H9 (cell line): ENCODE measurements at regions not wholly inside any gene's neighbourhood (a gene's known extent, or its start where the extent isn't known, plus 50 kb on each side); places are given as distances from the start of the nearest gene placed in this dataset.

Experiments
- DNase-seq: peaks from one replicate; pipeline ENCODE4 v3.0.0-alpha.2; 2017
- H2AFZ ChIP-seq: one replicate; pipeline ENCODE4 v1.6.1; 2013; ENCODE audit warnings: mild to moderate bottlenecking, low read length, control low read depth, moderate library complexity
- H2AK5ac ChIP-seq: 2 replicates; pipeline ENCODE4 v1.6.1; 2013; ENCODE audit warnings: low read length, control low read depth, mixed read lengths; ENCODE audit not compliant: insufficient read length
- H2BK120ac ChIP-seq: one replicate; pipeline ENCODE4 v1.6.1; 2013; ENCODE audit warnings: low read depth, mild to moderate bottlenecking, low read length, control low read depth, inconsistent platforms; ENCODE audit not compliant: poor library complexity, severe bottlenecking
- H2BK12ac ChIP-seq: 2 replicates; pipeline ENCODE4 v1.6.1; 2013; ENCODE audit warnings: low read length, control low read depth, mixed read lengths, low read depth; ENCODE audit not compliant: insufficient read length
- H2BK15ac ChIP-seq: 2 replicates; pipeline ENCODE4 v1.6.1; 2013; ENCODE audit warnings: low read depth, low read length, control low read depth
- H2BK20ac ChIP-seq: one replicate; pipeline ENCODE4 v1.6.1; 2013; ENCODE audit warnings: low read depth, mild to moderate bottlenecking, low read length, control low read depth, inconsistent platforms; ENCODE audit not compliant: poor library complexity, severe bottlenecking
- H2BK5ac ChIP-seq: 2 replicates; pipeline ENCODE4 v1.6.1; 2013; ENCODE audit warnings: low read length, control low read depth, mixed read lengths; ENCODE audit not compliant: insufficient read length
- H3K14ac ChIP-seq: 2 replicates; pipeline ENCODE4 v1.6.1; 2013; ENCODE audit warnings: low read length, control low read depth; ENCODE audit not compliant: insufficient read depth
- H3K18ac ChIP-seq: 2 replicates; pipeline ENCODE4 v1.6.1; 2013; ENCODE audit warnings: low read depth, mild to moderate bottlenecking, mixed read lengths, low read length, control low read depth; ENCODE audit not compliant: insufficient read length
- H3K23ac ChIP-seq: 2 replicates; pipeline ENCODE4 v1.6.1; 2013; ENCODE audit warnings: low read length, control low read depth, mixed read lengths, low read depth; ENCODE audit not compliant: insufficient read length
- H3K23me2 ChIP-seq: 2 replicates; pipeline ENCODE4 v1.6.1; 2013; ENCODE audit warnings: low read depth, mild to moderate bottlenecking, mixed read lengths, low read length, control low read depth; ENCODE audit not compliant: insufficient read length, poor library complexity, severe bottlenecking
- H3K27ac ChIP-seq: 2 replicates; pipeline ENCODE4 v1.5.1; 2013; ENCODE audit warnings: low read length, control low read depth, mixed read lengths, low read depth; ENCODE audit not compliant: insufficient read length
- H3K27me3 ChIP-seq: 2 replicates; pipeline ENCODE4 v1.6.1; 2013; ENCODE audit warnings: low read length, control low read depth, inconsistent platforms; ENCODE audit not compliant: insufficient read depth
- H3K4ac ChIP-seq: 2 replicates; pipeline ENCODE4 v1.6.1; 2013; ENCODE audit warnings: low read depth, mild to moderate bottlenecking, control low read depth, inconsistent platforms, low read length, moderate library complexity
- H3K4me1 ChIP-seq: 2 replicates; pipeline ENCODE4 v1.6.1; 2013; ENCODE audit warnings: low read length, control low read depth, inconsistent platforms; ENCODE audit not compliant: insufficient read depth
- H3K4me2 ChIP-seq: 2 replicates; pipeline ENCODE4 v1.6.1; 2013; ENCODE audit warnings: low read length, control low read depth, mixed read lengths; ENCODE audit not compliant: insufficient read length, insufficient read depth
- H3K56ac ChIP-seq: 2 replicates; pipeline ENCODE4 v1.6.1; 2013; ENCODE audit warnings: low read depth, mild to moderate bottlenecking, mixed read lengths, low read length, control low read depth; ENCODE audit not compliant: insufficient read length
- H3K79me1 ChIP-seq: 2 replicates; pipeline ENCODE4 v1.6.1; 2013; ENCODE audit warnings: low read depth, mild to moderate bottlenecking, moderate library complexity, low read length, control low read depth, inconsistent platforms; ENCODE audit not compliant: insufficient read depth, poor library complexity, severe bottlenecking
- H3K79me2 ChIP-seq: 2 replicates; pipeline ENCODE4 v1.6.1; 2013; ENCODE audit warnings: low read length, control low read depth, inconsistent platforms; ENCODE audit not compliant: insufficient read depth
- H3K9ac ChIP-seq: 2 replicates; pipeline ENCODE4 v1.6.1; 2013; ENCODE audit warnings: low read length, control low read depth, mixed read lengths; ENCODE audit not compliant: insufficient read length; ENCODE audit errors: extremely low read depth
- H3K9me3 ChIP-seq: one replicate; pipeline ENCODE4 v1.6.1; 2013; ENCODE audit warnings: low read depth, low read length, inconsistent platforms; ENCODE audit not compliant: control insufficient read depth
- H3T11ph ChIP-seq: one replicate; pipeline ENCODE4 v1.6.1; 2013; ENCODE audit warnings: mild to moderate bottlenecking, low read length, control low read depth, inconsistent platforms
- H4K20me1 ChIP-seq: one replicate; pipeline ENCODE4 v1.6.1; 2013; ENCODE audit not compliant: control insufficient read depth, insufficient read length, insufficient read depth
- H4K5ac ChIP-seq: 2 replicates; pipeline ENCODE4 v1.6.1; 2013; ENCODE audit warnings: low read depth, mild to moderate bottlenecking, mixed read lengths, low read length, control low read depth; ENCODE audit not compliant: insufficient read length
- H4K8ac ChIP-seq: replicated peaks from 2 replicates; pipeline ENCODE4 v1.6.1; 2013; ENCODE audit warnings: low read length, control low read depth, mixed read lengths, low read depth; ENCODE audit not compliant: insufficient read length
- H4K91ac ChIP-seq: 2 replicates; pipeline ENCODE4 v1.6.1; 2013; ENCODE audit warnings: low read depth, mild to moderate bottlenecking, moderate library complexity, mixed read lengths, low read length, control low read depth; ENCODE audit not compliant: insufficient read length
- H3K27ac Mint-ChIP-seq, 3 experiments: 2 replicates in 2 of 3; 3 replicates in 1 of 3; pipeline ENCODE4 v1.8.0; 2020 to 2021; ENCODE audit warnings: mixed read lengths in 3 of 3, mild to moderate bottlenecking in 1 of 3, moderate library complexity in 1 of 3
- H3K27me3 Mint-ChIP-seq: 2 replicates; pipeline ENCODE4 v1.8.0; 2021; ENCODE audit warnings: low read depth, mild to moderate bottlenecking, moderate library complexity, mixed read lengths
- H3K36me3 Mint-ChIP-seq, 3 experiments: 2 replicates in 2 of 3; 3 replicates in 1 of 3; pipeline ENCODE4 v1.8.0; 2020 to 2021; ENCODE audit warnings: low read depth in 3 of 3, mixed read lengths in 3 of 3; ENCODE audit not compliant: insufficient read depth in 1 of 3
- H3K4me1 Mint-ChIP-seq, 2 experiments: 2 replicates each; pipeline ENCODE4 v1.8.0; 2020; ENCODE audit warnings: mixed read lengths in 2 of 2
- H3K4me3 Mint-ChIP-seq, 2 experiments: 2 replicates in 1 of 2; 3 replicates in 1 of 2; pipeline ENCODE4 v1.8.0; 2020 to 2021; ENCODE audit warnings: mild to moderate bottlenecking in 2 of 2, mixed read lengths in 2 of 2, moderate library complexity in 1 of 2
- H3K9me3 Mint-ChIP-seq, 2 experiments: 2 replicates in 1 of 2; 3 replicates in 1 of 2; pipeline ENCODE4 v1.8.0; 2020; ENCODE audit warnings: mild to moderate bottlenecking in 2 of 2, mixed read lengths in 2 of 2, moderate library complexity in 1 of 2
- WGBS: extraction: QIAGEN DNeasy Blood & Tissue Kit; methylation state at CpG from one replicate; pipeline ENCODE4 v1.1.7; 2013; ENCODE audit warnings: missing lambda C conversion rate, low lambda C conversion rate, mixed read lengths; ENCODE audit not compliant: insufficient read length; ENCODE audit errors: extremely low coverage; 5-methylcytosine and 5-hydroxymethylcytosine counted together
- TF ChIP-seq, protein P1 (sequence below): fragments of 200-600 bp; sonication (generic); conservative IDR thresholded peaks from 3 replicates; pipeline ENCODE4 v1.8.0; 2021; ENCODE audit warnings: antibody characterized with exemption, mild to moderate bottlenecking

DNA sequence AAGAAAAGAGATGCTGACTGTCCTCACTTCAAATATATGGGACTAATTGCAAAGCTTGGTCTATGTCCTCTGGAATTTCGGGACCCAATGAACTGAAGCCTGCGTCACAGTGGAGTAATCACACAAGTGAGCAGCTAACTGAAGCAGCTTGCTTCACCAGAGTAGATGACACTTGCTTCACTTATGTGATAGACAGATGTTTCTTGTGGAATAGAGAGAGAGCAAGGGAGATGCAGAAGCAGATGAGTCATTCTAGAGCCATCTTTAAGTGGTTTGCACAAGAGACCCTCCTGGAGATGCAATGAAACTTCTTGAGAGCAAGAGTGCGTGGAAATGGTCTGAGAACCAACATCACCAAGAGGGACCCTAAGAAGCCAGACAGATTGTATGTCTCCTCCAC lies 1537.1 kb upstream of the FLRT2 start:
- H3K79me1 ChIP-seq, result no peaks in the 10 kb centered on the region
- H3K4me1 Mint-ChIP-seq, result no peaks in the 10 kb centered on the region
- H4K20me1 ChIP-seq, result no peaks in the 10 kb centered on the region
- H3K56ac ChIP-seq, result no peak overlapping the region
- no peaks in the 10 kb centered on the region for H3K27me3 Mint-ChIP-seq
- H3K4me1 ChIP-seq, result no peaks in the 10 kb centered on the region
- H2BK120ac ChIP-seq, result no peak overlapping the region
- peaks cover 0 to 10% (median 0%) of the 10 kb centered on the region in 3 experiments; a peak in 2 of 7 replicates for H3K36me3 Mint-ChIP-seq
- no peak overlapping the region for H3K27ac Mint-ChIP-seq
- H2BK20ac ChIP-seq, result no peak overlapping the region
- H2BK5ac ChIP-seq, result no peak overlapping the region
- WGBS, result no CpG with 5 or more reads among the region's 3 CpGs
- H3K4ac ChIP-seq, result no peak overlapping the region
- no peak overlapping the region for H4K91ac ChIP-seq
- H3K4me3 Mint-ChIP-seq, result no peak overlapping the region
- no peak overlapping the region for H3K4me2 ChIP-seq
- no peak overlapping the region for H2AK5ac ChIP-seq
- no peak overlapping the region for H3K27ac ChIP-seq
- no peak overlapping the region for H3K9ac ChIP-seq
- H2BK15ac ChIP-seq, result no peak overlapping the region
- H2BK12ac ChIP-seq, result no peak overlapping the region
- H4K8ac ChIP-seq, result no peak overlapping the region
- no peak overlapping the region for H2AFZ ChIP-seq
- H3K23me2 ChIP-seq, result no peaks in the 10 kb centered on the region
- peaks cover 0 to 3% of the 10 kb centered on the region in 2 experiments; a peak in 2 of 5 replicates for H3K9me3 Mint-ChIP-seq
- no peak overlapping the region for H4K5ac ChIP-seq
- no peaks in the 10 kb centered on the region for H3K27me3 ChIP-seq
- TF ChIP-seq, protein P1, sequence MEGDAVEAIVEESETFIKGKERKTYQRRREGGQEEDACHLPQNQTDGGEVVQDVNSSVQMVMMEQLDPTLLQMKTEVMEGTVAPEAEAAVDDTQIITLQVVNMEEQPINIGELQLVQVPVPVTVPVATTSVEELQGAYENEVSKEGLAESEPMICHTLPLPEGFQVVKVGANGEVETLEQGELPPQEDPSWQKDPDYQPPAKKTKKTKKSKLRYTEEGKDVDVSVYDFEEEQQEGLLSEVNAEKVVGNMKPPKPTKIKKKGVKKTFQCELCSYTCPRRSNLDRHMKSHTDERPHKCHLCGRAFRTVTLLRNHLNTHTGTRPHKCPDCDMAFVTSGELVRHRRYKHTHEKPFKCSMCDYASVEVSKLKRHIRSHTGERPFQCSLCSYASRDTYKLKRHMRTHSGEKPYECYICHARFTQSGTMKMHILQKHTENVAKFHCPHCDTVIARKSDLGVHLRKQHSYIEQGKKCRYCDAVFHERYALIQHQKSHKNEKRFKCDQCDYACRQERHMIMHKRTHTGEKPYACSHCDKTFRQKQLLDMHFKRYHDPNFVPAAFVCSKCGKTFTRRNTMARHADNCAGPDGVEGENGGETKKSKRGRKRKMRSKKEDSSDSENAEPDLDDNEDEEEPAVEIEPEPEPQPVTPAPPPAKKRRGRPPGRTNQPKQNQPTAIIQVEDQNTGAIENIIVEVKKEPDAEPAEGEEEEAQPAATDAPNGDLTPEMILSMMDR, result no peak
- H3T11ph ChIP-seq, result no peak overlapping the region
- no peaks in the 10 kb centered on the region for H3K79me2 ChIP-seq
- no peaks in the 10 kb centered on the region for H3K9me3 ChIP-seq
- no peak for DNase-seq
- H3K23ac ChIP-seq, result no peak overlapping the region
- no peak overlapping the region for H3K18ac ChIP-seq
- no peak overlapping the region for H3K14ac ChIP-seq
